ENCODE measurements at regions not wholly inside any gene's neighbourhood (a gene's known extent, or its start where the extent isn't known, plus 50 kb on each side); places are given as distances from the start of the nearest gene placed in this dataset.
A peak's percentile ranks its signal among the peaks of the same experiment; 100 is the strongest.

- no peaks in the 10 kb centered on the region for H3K27me3 ChIP-seq (ENCODE audit: control insufficient read depth in 2 of 2, insufficient read depth in 1 of 2, low read length in 1 of 2)
- WGBS = 53% methylated on average over 3 of the region's 3 CpGs
- no peak overlapping the region for H3K27ac ChIP-seq (ENCODE audit: low read depth in 1 of 2, low read length in 1 of 2)
- no peak overlapping the region for H3K4me3 ChIP-seq (ENCODE audit: low read length in 2 of 2)
- H3K4me1 ChIP-seq (ENCODE audit: control insufficient read depth in 2 of 2, insufficient read depth in 2 of 2, low read length in 2 of 2) = peaks cover 0 to 22% of the 10 kb centered on the region in 2 donors
- peaks cover 0 to 11% of the 10 kb centered on the region in 2 donors for H3K36me3 ChIP-seq (ENCODE audit: control insufficient read depth in 2 of 2, insufficient read depth in 2 of 2, low read length in 1 of 2)
- no peaks in the 10 kb centered on the region for H3K9me3 ChIP-seq (ENCODE audit: control insufficient read depth in 2 of 2, insufficient read depth in 1 of 2, low read length in 1 of 2)
- DNase-seq (ENCODE audit: low read depth in 6 of 9, low spot score in 9 of 9) = no peak
These were observed 363.4 kb downstream of the CDH26 start for GRCh38 chr20:60321601-60322000.

GRCh38 chr20:60326821-60327220 is 368.6 kb downstream of the CDH26 start:
- no peak for DNase-seq (ENCODE audit: low read depth in 6 of 9, low spot score in 9 of 9)
- no peak overlapping the region for H3K27ac ChIP-seq (ENCODE audit: low read depth in 1 of 2, low read length in 1 of 2)
- H3K36me3 ChIP-seq (ENCODE audit: control insufficient read depth in 2 of 2, insufficient read depth in 2 of 2, low read length in 1 of 2) = peaks cover 0 to 11% of the 10 kb centered on the region in 2 donors
- WGBS = 96% methylated on average over 5 of the region's 5 CpGs
- no peaks in the 10 kb centered on the region for H3K9me3 ChIP-seq (ENCODE audit: control insufficient read depth in 2 of 2, insufficient read depth in 1 of 2, low read length in 1 of 2)
- H3K27me3 ChIP-seq (ENCODE audit: control insufficient read depth in 2 of 2, insufficient read depth in 1 of 2, low read length in 1 of 2) = no peaks in the 10 kb centered on the region
- H3K4me3 ChIP-seq (ENCODE audit: low read length in 2 of 2) = no peak overlapping the region
- peaks cover 3 to 20% of the 10 kb centered on the region in 2 donors for H3K4me1 ChIP-seq (ENCODE audit: control insufficient read depth in 2 of 2, insufficient read depth in 2 of 2, low read length in 2 of 2)

- 96% methylated on average over 4 of the region's 4 CpGs for WGBS
- Histone ChIP-seq H3K9me3 (ENCODE audit: control insufficient read depth in 2 of 2, insufficient read depth in 1 of 2, low read length in 1 of 2) (no peaks in the 10 kb centered on the region), H3K4me3 (ENCODE audit: low read length in 2 of 2) (no peak overlapping the region), H3K36me3 (ENCODE audit: control insufficient read depth in 2 of 2, insufficient read depth in 2 of 2, low read length in 1 of 2) (peaks cover 0 to 6% of the 10 kb centered on the region in 2 donors), H3K27ac (ENCODE audit: low read depth in 1 of 2, low read length in 1 of 2) (no peak overlapping the region), H3K27me3 (ENCODE audit: control insufficient read depth in 2 of 2, insufficient read depth in 1 of 2, low read length in 1 of 2) (no peaks in the 10 kb centered on the region), H3K4me1 (ENCODE audit: control insufficient read depth in 2 of 2, insufficient read depth in 2 of 2, low read length in 2 of 2) (peaks cover 3 to 20% of the 10 kb centered on the region in 2 donors)
- no peak for DNase-seq (ENCODE audit: low read depth in 6 of 9, low spot score in 9 of 9)
These were observed 369.9 kb downstream of the CDH26 start for GRCh38 chr20:60327971-60328660.

- Histone ChIP-seq H3K36me3 (ENCODE audit: control insufficient read depth in 2 of 2, insufficient read depth in 2 of 2, low read length in 1 of 2) (peaks cover 0 to under 1% of the 10 kb centered on the region in 2 donors), H3K4me3 (ENCODE audit: low read length in 2 of 2) (no peak overlapping the region), H3K27ac (ENCODE audit: low read depth in 1 of 2, low read length in 1 of 2) (peak overlapping the region in 1 of 2 donors; percentile 61), H3K27me3 (ENCODE audit: control insufficient read depth in 2 of 2, insufficient read depth in 1 of 2, low read length in 1 of 2) (no peaks in the 10 kb centered on the region), H3K9me3 (ENCODE audit: control insufficient read depth in 2 of 2, insufficient read depth in 1 of 2, low read length in 1 of 2) (no peaks in the 10 kb centered on the region), H3K4me1 (ENCODE audit: control insufficient read depth in 2 of 2, insufficient read depth in 2 of 2, low read length in 2 of 2) (peaks cover 8 to 39% of the 10 kb centered on the region in 2 donors)
- 60% methylated on average over 3 of the region's 3 CpGs for WGBS
- peak in 2 of 9 donors; percentile 25 to 43 for DNase-seq (ENCODE audit: low read depth in 6 of 9, low spot score in 9 of 9)
These were observed 372.2 kb downstream of the CDH26 start for GRCh38 chr20:60330461-60330860.

GRCh38 chr20:60331688-60332300 is 373.6 kb downstream of the CDH26 start:
- WGBS = 92% methylated on average over 11 of the region's 11 CpGs
- Histone ChIP-seq H3K4me1 (ENCODE audit: control insufficient read depth in 2 of 2, insufficient read depth in 2 of 2, low read length in 2 of 2) (peaks cover 8 to 39% of the 10 kb centered on the region in 2 donors), H3K9me3 (ENCODE audit: control insufficient read depth in 2 of 2, insufficient read depth in 1 of 2, low read length in 1 of 2) (no peaks in the 10 kb centered on the region), H3K27me3 (ENCODE audit: control insufficient read depth in 2 of 2, insufficient read depth in 1 of 2, low read length in 1 of 2) (no peaks in the 10 kb centered on the region), H3K36me3 (ENCODE audit: control insufficient read depth in 2 of 2, insufficient read depth in 2 of 2, low read length in 1 of 2) (no peaks in the 10 kb centered on the region), H3K27ac (ENCODE audit: low read depth in 1 of 2, low read length in 1 of 2) (no peak overlapping the region), H3K4me3 (ENCODE audit: low read length in 2 of 2) (no peak overlapping the region)
- no peak for DNase-seq (ENCODE audit: low read depth in 6 of 9, low spot score in 9 of 9)

GRCh38 chr20:60332523-60332922 is 374.3 kb downstream of the CDH26 start:
- Histone ChIP-seq H3K27ac (ENCODE audit: low read depth in 1 of 2, low read length in 1 of 2) (no peak overlapping the region), H3K36me3 (ENCODE audit: control insufficient read depth in 2 of 2, insufficient read depth in 2 of 2, low read length in 1 of 2) (no peaks in the 10 kb centered on the region), H3K27me3 (ENCODE audit: control insufficient read depth in 2 of 2, insufficient read depth in 1 of 2, low read length in 1 of 2) (no peaks in the 10 kb centered on the region), H3K4me1 (ENCODE audit: control insufficient read depth in 2 of 2, insufficient read depth in 2 of 2, low read length in 2 of 2) (peaks cover 8 to 39% of the 10 kb centered on the region in 2 donors), H3K9me3 (ENCODE audit: control insufficient read depth in 2 of 2, insufficient read depth in 1 of 2, low read length in 1 of 2) (no peaks in the 10 kb centered on the region), H3K4me3 (ENCODE audit: low read length in 2 of 2) (no peak overlapping the region)
- 95% methylated on average over 3 of the region's 3 CpGs for WGBS
- DNase-seq (ENCODE audit: low read depth in 6 of 9, low spot score in 9 of 9) = no peak

GRCh38 chr20:60334911-60335310 is 376.7 kb downstream of the CDH26 start:
- no peaks in the 10 kb centered on the region for H3K9me3 ChIP-seq (ENCODE audit: control insufficient read depth in 2 of 2, insufficient read depth in 1 of 2, low read length in 1 of 2)
- no peak overlapping the region for H3K4me3 ChIP-seq (ENCODE audit: low read length in 2 of 2)
- no peaks in the 10 kb centered on the region for H3K36me3 ChIP-seq (ENCODE audit: control insufficient read depth in 2 of 2, insufficient read depth in 2 of 2, low read length in 1 of 2)
- H3K27ac ChIP-seq (ENCODE audit: low read depth in 1 of 2, low read length in 1 of 2) = no peak overlapping the region
- H3K27me3 ChIP-seq (ENCODE audit: control insufficient read depth in 2 of 2, insufficient read depth in 1 of 2, low read length in 1 of 2) = no peaks in the 10 kb centered on the region
- no peak for DNase-seq (ENCODE audit: low read depth in 6 of 9, low spot score in 9 of 9)
- peaks cover 7 to 33% of the 10 kb centered on the region in 2 donors for H3K4me1 ChIP-seq (ENCODE audit: control insufficient read depth in 2 of 2, insufficient read depth in 2 of 2, low read length in 2 of 2)
- 88% methylated on average over 3 of the region's 3 CpGs for WGBS

GRCh38 chr20:60338556-60338955 is 380.3 kb downstream of the CDH26 start:
- Histone ChIP-seq H3K36me3 (ENCODE audit: control insufficient read depth in 2 of 2, insufficient read depth in 2 of 2, low read length in 1 of 2) (no peaks in the 10 kb centered on the region), H3K9me3 (ENCODE audit: control insufficient read depth in 2 of 2, insufficient read depth in 1 of 2, low read length in 1 of 2) (no peaks in the 10 kb centered on the region), H3K4me1 (ENCODE audit: control insufficient read depth in 2 of 2, insufficient read depth in 2 of 2, low read length in 2 of 2) (peaks cover 4 to 16% of the 10 kb centered on the region in 2 donors), H3K27me3 (ENCODE audit: control insufficient read depth in 2 of 2, insufficient read depth in 1 of 2, low read length in 1 of 2) (no peaks in the 10 kb centered on the region), H3K27ac (ENCODE audit: low read depth in 1 of 2, low read length in 1 of 2) (no peak overlapping the region), H3K4me3 (ENCODE audit: low read length in 2 of 2) (no peak overlapping the region)
- WGBS = 95% methylated on average over 8 of the region's 8 CpGs
- DNase-seq (ENCODE audit: low read depth in 6 of 9, low spot score in 9 of 9) = no peak

GRCh38 chr20:60339738-60340137 is 381.5 kb downstream of the CDH26 start:
- H3K9me3 ChIP-seq (ENCODE audit: control insufficient read depth in 2 of 2, insufficient read depth in 1 of 2, low read length in 1 of 2) = no peaks in the 10 kb centered on the region
- H3K4me3 ChIP-seq (ENCODE audit: low read length in 2 of 2) = no peak overlapping the region
- DNase-seq (ENCODE audit: low read depth in 6 of 9, low spot score in 9 of 9) = no peak
- no peak overlapping the region for H3K27ac ChIP-seq (ENCODE audit: low read depth in 1 of 2, low read length in 1 of 2)
- H3K36me3 ChIP-seq (ENCODE audit: control insufficient read depth in 2 of 2, insufficient read depth in 2 of 2, low read length in 1 of 2) = no peaks in the 10 kb centered on the region
- 85% methylated on average over 6 of the region's 6 CpGs for WGBS
- H3K4me1 ChIP-seq (ENCODE audit: control insufficient read depth in 2 of 2, insufficient read depth in 2 of 2, low read length in 2 of 2) = peaks cover 0 to 4% of the 10 kb centered on the region in 2 donors
- H3K27me3 ChIP-seq (ENCODE audit: control insufficient read depth in 2 of 2, insufficient read depth in 1 of 2, low read length in 1 of 2) = no peaks in the 10 kb centered on the region

All from thymus (tissue), 11 donors.